NCI-H1930 (cell line): ENCODE measurements at regions not wholly inside any gene's neighbourhood (a gene's known extent, or its start where the extent isn't known, plus 50 kb on each side); places are given as distances from the start of the nearest gene placed in this dataset.

Experiments used
- DNase-seq, 2 experiments: peaks; one replicate each; lab custom pipeline; 2025; lab: John Stamatoyannopoulos, UW

GRCh38 chrX:38989076-38989475 is 187.8 kb downstream of the MID1IP1 start:
- no peak for DNase-seq

GRCh38 chrX:38991656-38992440 is 190.6 kb downstream of the MID1IP1 start:
- DNase-seq: no peak

- DNase-seq: no peak
These were observed 191.3 kb downstream of the MID1IP1 start for GRCh38 chrX:38992441-38993096.

- DNase-seq: no peak
These were observed 192.2 kb downstream of the MID1IP1 start for GRCh38 chrX:38993500-38993899.

GRCh38 chrX:38999099-38999498 is 197.8 kb downstream of the MID1IP1 start:
- DNase-seq: no peak

- DNase-seq: no peak
These were observed 198.9 kb downstream of the MID1IP1 start for GRCh38 chrX:38999967-39000745.

- no peak for DNase-seq
These were observed 199.5 kb downstream of the MID1IP1 start for GRCh38 chrX:39000802-39001201.

GRCh38 chrX:39002466-39002865 is 201.2 kb downstream of the MID1IP1 start:
- no peak for DNase-seq

- DNase-seq: no peak
These were observed 207.3 kb downstream of the MID1IP1 start for GRCh38 chrX:39008549-39008948.

- no peak for DNase-seq
These were observed 210.4 kb downstream of the MID1IP1 start for GRCh38 chrX:39011454-39012221.

- no peak for DNase-seq
These were observed 211.4 kb downstream of the MID1IP1 start for GRCh38 chrX:39012621-39013111.

- DNase-seq: no peak
These were observed 215.3 kb downstream of the MID1IP1 start for GRCh38 chrX:39016556-39016955.

GRCh38 chrX:39017077-39017476 is 215.8 kb downstream of the MID1IP1 start:
- no peak for DNase-seq

GRCh38 chrX:39017716-39018115 is 216.5 kb downstream of the MID1IP1 start:
- DNase-seq: no peak

- DNase-seq: no peak
These were observed 217.3 kb downstream of the MID1IP1 start for GRCh38 chrX:39018541-39018940.

GRCh38 chrX:39019056-39019455 is 217.8 kb downstream of the MID1IP1 start:
- DNase-seq: no peak

- DNase-seq: no peak
These were observed 218.9 kb downstream of the MID1IP1 start for GRCh38 chrX:39020051-39020669.

- no peak for DNase-seq
These were observed 220.8 kb downstream of the MID1IP1 start for GRCh38 chrX:39022106-39022505.

- DNase-seq: no peak
These were observed 228.0 kb downstream of the MID1IP1 start for GRCh38 chrX:39029221-39029620.

GRCh38 chrX:39030636-39031035 is 229.4 kb downstream of the MID1IP1 start:
- no peak for DNase-seq

- DNase-seq: no peak
These were observed 238.6 kb downstream of the MID1IP1 start for GRCh38 chrX:39039890-39040289.
